HG03521 (cell line): ENCODE measurements at regions not wholly inside any gene's neighbourhood (a gene's known extent, or its start where the extent isn't known, plus 50 kb on each side); places are given as distances from the start of the nearest gene placed in this dataset.
A peak's percentile ranks its signal among the peaks of the same experiment; 100 is the strongest.

Source experiments
- ATAC-seq: cut with Tn5 transposase; IDR thresholded peaks from one replicate; pipeline ENCODE4 v1.9.1; 2021; ENCODE audit warnings: mild to moderate bottlenecking, moderate library complexity; ENCODE audit not compliant: unreplicated experiment

DNA sequence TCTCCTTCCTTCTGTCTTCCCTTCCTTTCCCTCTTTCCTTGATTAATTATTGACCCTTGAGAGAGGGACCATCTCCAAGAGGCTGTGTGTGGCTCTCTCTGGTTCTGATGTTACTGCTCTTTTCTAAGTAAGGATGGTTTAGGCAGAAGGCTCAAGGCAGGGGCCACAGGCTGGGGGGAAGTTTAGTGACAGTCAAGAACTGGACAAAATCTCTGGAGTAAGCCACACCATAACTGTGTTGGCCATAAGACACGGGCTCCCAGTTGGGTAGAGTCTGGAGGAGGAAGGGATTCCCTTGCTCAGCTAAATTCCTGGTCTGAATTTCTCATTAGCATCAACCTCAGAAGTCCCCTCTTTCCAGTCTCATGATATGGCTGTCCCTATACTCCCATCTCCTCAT lies 74.7 kb downstream of the BUD13 start:
- ATAC-seq = no peak

DNA sequence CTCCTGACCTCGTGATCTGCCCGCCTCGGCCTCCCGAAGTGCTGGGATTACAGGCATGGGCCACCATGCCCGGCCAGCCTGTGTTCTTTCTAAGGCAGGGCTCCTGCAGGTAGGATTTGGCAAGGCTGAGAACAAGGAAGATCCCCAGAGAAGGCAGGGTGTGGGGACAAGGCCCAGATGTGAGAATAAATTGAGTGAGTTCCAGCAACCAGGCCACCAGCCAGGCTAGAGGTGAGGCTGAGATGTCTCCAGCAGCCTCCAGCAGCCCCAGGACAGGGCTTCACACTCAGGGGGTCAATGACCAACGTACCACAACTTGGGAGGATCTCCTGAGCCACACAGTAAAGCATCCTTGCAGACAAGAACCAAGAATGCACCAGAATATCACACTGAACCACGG lies 75.1 kb downstream of the BUD13 start:
- no peak for ATAC-seq

GRCh38 chr11:116697011-116697410 lies 75.8 kb downstream of the BUD13 start:
- ATAC-seq = no peak

- no peak for ATAC-seq
Observed at GRCh38 chr11:116696381-116696941, 76.3 kb downstream of the BUD13 start.

DNA sequence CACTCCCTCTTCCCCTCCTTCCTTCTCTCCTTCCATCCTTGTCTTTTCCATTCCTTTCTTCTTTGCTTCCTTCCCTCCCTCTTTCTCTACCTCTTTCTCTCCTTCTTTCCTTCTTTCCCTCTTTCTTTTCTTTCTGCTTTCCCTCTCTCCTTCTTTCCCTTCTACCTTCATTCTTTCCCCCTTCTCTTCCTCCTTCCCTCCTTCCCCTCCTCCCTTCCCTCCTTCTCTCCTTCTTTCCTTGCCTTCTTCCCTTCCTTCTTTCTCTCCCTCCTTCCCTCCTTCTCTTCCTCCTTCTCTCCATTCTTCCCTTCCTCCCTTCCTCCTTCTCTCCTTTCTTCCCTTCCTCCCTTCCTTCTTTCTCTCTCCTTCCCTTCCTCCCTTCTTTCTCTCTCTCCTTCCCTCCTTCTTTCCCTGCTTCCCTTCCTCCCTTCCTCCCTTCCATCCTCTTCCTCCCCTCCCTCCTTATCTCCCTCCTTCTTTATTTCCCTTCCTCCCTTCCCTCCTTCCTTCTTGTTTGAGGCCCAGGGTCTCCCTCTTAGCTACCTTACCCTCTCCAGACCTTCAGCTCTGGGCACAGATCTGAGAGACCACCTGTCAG lies 77.0 kb downstream of the BUD13 start:
- no peak for ATAC-seq

DNA sequence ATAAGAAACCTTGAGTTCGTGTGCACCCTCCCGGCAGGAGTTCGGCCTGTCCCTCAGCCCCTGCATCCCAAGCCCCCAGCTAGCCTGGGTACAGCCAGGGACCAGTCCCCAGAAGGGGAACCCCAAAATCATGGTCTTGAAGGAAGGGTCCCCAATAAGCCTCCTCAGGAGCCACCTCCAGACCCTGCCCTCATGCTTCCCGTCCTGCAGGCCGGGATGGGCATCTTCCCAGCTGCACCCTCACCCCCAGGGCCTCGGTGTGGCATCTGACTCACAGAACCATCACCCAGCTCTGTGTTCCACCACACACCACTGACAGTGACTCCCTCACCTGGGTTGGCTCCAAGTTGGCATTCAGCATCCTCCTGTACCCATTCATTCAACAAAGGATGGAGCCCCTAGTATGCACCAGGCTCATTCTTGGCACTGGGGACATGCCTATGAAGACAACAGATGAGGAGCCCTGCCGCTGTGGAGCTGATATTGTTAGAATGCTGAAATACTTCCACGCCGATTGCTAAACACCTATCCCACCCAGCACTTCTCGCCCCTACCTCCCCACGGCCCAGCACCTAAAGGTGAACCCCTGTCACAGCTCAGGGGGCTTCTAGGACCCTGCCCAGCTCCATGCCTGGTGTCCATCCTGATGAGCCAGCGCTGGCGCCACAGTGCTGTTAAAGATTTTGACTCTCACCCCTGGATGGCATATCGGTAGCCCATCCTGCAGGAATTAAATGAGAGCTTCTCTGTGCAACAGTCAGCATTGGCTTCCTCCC lies 77.8 kb downstream of the BUD13 start:
- no peak for ATAC-seq

DNA sequence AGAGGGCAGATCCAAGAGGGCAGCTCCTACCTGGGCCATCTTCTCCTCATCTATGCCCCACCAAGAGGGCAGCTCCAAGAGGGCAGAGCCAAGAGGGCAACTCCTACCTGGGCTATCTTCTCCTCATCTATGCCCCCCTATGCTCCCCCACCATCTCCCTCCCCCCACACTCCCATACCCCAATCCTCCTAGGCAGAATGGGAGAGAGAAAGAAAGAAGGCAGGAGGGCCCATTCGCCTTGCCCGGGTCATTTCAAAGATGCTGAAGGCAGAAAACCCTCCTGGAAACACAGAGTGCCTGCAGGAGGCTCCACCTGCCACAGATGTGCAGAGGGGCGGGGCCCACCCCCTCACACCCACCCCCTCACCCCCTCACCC lies 78.5 kb downstream of the BUD13 start:
- no peak for ATAC-seq

GRCh38 chr11:116693593-116694348 lies 79.0 kb downstream of the BUD13 start:
- no peak for ATAC-seq

DNA sequence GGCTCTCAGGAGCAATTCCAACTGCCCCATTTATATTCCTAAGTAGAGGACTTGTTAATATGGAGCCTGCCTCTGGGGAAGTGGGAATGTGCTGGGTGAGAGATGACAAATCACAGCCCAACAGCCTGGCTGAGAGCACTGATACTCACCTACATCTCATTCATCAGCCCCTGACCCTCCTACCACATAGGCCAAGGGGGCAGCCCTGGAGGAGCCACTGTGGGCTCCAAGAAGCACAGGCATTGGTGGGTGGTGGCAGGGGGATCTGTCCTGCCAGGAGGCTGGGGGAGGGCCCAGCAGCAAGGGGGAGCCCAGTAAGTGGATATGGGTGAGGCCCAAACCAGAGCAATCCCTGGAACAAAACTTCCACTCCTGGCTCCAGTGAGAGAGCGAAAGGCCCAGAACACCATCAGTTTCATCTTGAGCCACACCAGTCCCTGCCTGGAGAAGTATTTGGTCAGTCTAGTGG lies 79.7 kb downstream of the BUD13 start:
- ATAC-seq = no peak

GRCh38 chr11:116692318-116693101 lies 80.3 kb downstream of the BUD13 start:
- no peak for ATAC-seq

- peak; percentile 77 for ATAC-seq
Observed at GRCh38 chr11:116691771-116692177, 81.0 kb downstream of the BUD13 start.

GRCh38 chr11:116690611-116691010 lies 82.2 kb downstream of the BUD13 start:
- no peak for ATAC-seq

GRCh38 chr11:116689413-116690127 lies 83.2 kb downstream of the BUD13 start:
- ATAC-seq = no peak

DNA sequence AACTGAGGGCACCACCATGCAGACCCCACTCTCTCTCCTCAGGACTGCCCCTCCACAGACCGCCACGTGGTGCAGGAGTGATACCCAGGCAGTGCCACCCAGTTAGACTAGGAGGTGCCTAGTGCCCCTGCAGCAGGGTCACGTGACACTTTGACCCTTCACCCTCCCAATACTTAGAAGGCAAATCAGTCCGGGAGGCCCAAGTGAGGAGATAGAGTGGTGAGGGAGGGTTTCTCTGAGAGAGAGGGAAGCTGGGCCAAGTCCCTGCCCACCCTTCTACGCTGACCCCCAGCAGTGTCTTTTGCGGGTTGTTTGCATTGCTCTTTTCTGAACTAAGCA lies 84.6 kb downstream of the BUD13 start:
- no peak for ATAC-seq

DNA sequence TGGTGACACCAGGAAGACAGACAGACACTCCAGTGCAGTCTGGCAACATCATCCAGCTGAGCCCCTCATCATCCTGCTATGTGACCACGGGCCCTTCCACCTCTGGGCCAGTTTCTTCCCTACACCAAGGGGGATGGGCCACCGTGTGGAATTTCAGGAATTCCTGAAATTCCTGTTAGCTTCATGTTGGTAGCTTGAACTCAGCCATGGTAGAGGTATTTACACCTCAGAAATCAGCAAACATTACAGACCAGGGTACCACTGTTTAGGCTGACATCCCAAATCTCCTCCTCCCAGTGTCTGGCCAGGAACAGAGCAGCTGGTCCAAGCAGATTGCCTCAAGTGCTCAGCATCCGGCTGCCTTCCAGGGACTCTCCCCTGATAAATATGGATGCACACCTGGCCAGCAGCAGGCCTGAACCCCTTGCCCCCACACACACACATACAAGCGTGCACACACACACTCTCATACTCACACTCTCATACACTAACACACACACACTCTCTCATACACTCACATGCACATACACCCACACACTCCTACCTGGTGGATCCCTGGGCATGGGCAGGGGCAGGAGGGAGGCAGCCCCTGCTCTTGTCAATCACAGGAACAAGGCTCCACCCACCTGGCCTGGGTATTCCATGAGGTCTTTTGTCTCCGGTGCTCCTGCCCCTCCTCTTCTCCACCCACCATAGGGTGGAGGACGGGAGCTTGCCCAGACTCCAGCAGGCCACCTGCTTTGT lies 85.2 kb downstream of the BUD13 start:
- ATAC-seq = no peak

GRCh38 chr11:116686866-116687265 lies 85.9 kb downstream of the BUD13 start:
- no peak for ATAC-seq

DNA sequence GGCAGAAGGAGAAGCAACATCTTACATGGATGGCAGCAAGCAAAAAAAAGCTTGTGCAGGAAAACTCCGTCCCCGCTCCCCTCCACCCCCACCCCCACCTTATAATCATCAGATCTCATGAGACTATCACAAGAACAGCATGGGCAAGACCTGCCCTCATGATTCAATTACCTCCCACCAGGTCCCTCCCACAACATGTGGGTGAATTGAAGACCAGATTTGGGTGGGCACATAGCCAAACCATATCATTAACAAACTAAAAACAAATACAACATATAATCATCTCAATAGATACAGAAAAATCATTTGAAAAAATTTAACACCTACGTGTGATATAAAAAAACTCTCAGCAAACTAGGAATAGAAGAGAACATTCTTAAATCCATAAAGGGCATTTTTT lies 88.8 kb downstream of the BUD13 start:
- no peak for ATAC-seq

DNA sequence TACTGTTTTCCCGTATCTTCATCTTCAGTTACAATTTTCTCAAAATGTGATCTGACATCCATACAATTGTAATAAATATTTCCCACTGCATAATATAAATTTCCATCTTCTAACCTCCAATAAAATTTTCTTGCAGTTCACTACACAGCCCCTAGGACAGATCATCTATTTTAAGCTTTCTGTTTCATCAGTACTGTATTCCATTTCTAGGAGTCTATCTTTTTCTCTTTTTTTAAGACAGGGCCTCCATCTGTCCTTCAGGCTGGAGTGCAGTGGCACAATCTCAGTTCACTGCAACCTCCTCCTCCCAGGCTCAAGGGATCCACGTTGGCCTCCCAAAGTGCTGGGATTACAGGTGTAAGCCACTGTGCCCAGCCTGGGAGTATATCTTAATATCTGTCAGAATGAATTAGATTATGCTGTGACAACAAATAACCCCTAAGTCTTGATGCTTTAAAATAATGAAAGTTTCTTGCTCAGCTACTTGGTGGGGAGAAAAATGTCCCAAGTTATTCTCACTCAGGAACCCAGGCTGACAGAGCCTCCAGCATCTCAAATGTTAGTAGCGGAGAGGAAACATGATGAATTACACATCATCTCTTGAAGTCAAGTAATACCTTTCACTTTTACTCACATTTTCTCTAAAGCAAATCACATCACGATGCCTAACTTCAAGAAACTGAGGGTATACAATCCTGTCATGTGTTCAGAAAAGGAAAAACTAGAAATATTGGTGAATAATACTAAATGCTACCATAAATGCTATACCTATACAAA lies 92.2 kb downstream of the BUD13 start:
- no peak for ATAC-seq

GRCh38 chr11:116678887-116679286 lies 93.9 kb downstream of the BUD13 start:
- ATAC-seq = no peak
